ENCODE measurements at regions not wholly inside any gene's neighbourhood (a gene's known extent, or its start where the extent isn't known, plus 50 kb on each side); places are given as distances from the start of the nearest gene placed in this dataset.

DNA sequence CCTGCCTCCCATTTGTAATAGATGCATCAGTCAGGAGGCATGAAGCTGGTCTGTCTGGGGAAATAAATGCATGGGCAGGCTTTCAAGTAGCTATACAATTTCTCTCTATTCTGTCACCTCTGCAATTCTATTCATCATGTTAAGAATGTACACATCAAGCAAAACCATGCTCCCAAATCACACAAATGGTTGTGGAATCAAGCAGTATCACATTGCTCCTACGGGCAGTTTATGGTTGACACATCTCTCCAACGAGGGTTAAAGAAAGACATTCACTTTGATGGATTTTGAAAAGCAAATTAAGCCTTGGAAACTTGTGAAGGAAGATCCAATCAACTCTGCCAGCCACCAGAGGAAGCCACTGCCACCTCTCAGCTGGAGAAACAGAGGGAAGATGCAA lies 1277.4 kb upstream of the TMEM132C start:
- TF ChIP-seq, protein P1, sequence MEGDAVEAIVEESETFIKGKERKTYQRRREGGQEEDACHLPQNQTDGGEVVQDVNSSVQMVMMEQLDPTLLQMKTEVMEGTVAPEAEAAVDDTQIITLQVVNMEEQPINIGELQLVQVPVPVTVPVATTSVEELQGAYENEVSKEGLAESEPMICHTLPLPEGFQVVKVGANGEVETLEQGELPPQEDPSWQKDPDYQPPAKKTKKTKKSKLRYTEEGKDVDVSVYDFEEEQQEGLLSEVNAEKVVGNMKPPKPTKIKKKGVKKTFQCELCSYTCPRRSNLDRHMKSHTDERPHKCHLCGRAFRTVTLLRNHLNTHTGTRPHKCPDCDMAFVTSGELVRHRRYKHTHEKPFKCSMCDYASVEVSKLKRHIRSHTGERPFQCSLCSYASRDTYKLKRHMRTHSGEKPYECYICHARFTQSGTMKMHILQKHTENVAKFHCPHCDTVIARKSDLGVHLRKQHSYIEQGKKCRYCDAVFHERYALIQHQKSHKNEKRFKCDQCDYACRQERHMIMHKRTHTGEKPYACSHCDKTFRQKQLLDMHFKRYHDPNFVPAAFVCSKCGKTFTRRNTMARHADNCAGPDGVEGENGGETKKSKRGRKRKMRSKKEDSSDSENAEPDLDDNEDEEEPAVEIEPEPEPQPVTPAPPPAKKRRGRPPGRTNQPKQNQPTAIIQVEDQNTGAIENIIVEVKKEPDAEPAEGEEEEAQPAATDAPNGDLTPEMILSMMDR (IDR thresholded peaks at IDR 0.05; ENCODE audit: extremely low read depth in 1 of 2, insufficient read depth in 1 of 2, low read depth in 1 of 2, low read length in 2 of 2) = no peak
- TF ChIP-seq POLR2AphosphoS5 (IDR thresholded peaks at IDR 0.05; ENCODE audit: insufficient read depth, low read depth, low read length) = no peak
- no peak for TF ChIP-seq GATA2 (IDR thresholded peaks at IDR 0.05; ENCODE audit: insufficient read depth, insufficient read length, low read depth, low read length)
- no peak for TF ChIP-seq POLR2A (IDR thresholded peaks at IDR 0.05; ENCODE audit: low read depth, low read length)

Data from endothelial cell of umbilical vein (primary cell).